NOMO-1 treated with dmso at 0.1 percent for 144 hours (cell line): ENCODE measurements at regions not wholly inside any gene's neighbourhood (a gene's known extent, or its start where the extent isn't known, plus 50 kb on each side); places are given as distances from the start of the nearest gene placed in this dataset.

ENCODE experiments used
- DNase-seq: peaks from one replicate; lab custom pipeline; 2025; ENCODE audit not compliant: unreplicated experiment; lab: John Stamatoyannopoulos, UW

GRCh38 chr3:98968824-98969223, 67.3 kb upstream of the DCBLD2 start:
- DNase-seq = no peak

- DNase-seq = no peak
These were observed 66.9 kb upstream of the DCBLD2 start for GRCh38 chr3:98968347-98968746.

- no peak for DNase-seq
These were observed 66.3 kb upstream of the DCBLD2 start for GRCh38 chr3:98967758-98968157.

DNA sequence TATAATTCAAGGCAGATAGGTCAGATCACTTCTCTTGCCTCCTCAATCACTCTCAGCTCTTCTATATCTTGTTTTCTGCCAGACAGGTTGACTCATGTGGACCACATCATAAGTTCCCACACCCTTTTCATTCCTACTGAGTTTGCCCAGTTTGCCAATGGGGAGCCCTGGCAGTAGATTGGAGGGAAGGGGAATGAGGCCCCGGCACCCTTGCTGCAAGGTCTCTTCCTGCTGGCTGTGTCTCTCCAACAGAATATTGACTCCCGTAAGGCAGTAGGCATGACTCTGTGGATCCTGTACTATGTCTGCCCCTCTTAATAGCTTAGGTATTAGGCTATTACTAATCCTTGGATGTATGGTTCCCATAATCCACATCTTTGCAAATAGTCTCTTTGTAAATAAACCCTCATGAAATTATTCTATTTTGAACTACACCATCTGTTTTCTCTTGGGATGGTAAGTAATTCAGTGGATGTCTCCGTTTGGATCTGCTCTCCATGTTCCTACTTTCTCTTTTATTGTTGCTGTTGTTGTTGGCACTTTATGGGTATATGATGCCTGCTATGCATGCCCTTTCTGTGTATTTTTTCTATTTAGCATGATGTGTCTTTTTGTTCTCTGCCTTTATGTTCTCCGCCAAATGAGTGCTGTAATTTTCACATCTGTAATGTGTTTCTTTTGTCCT, 65.5 kb upstream of the DCBLD2 start:
- DNase-seq = no peak

DNA sequence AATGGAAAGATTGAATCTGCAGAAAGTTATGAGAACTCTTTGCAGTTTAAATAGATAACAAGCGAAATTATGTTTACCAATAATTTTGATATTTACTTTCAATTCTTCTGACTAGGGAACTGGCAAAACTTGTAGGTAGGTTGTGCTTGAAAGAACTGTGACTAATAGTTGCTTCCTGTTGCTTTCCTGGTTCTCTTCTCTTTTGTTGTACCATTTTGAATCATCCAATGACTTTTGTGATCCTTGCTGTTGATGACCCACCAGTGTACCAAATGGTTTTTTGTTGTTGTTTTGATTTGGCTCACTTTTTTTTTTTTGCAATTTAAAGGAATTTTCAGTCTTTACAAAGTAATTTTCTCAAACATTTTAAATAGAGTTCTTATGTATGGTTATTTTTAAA, 64.9 kb upstream of the DCBLD2 start:
- no peak for DNase-seq

GRCh38 chr3:98964784-98965183, 63.3 kb upstream of the DCBLD2 start:
- no peak for DNase-seq

DNA sequence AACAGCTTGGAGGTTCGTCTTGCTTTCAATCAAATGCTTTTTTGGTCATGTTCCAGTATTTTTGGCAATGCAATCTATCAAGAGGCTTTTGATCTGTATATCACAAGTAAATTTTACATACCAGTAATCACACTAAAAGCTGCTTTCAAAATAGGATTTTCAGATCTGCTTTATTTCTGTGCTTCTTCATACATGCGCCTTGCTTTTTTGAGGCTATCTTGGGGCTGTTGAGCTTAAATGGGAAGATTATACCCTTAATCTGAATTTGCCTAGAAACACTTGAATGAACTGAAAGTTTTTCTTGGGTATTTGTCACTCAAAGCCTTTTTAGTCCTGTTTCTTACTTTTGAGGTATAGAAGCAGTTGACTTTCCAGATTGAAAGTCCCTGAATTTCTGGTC, 62.1 kb upstream of the DCBLD2 start:
- DNase-seq = no peak

DNA sequence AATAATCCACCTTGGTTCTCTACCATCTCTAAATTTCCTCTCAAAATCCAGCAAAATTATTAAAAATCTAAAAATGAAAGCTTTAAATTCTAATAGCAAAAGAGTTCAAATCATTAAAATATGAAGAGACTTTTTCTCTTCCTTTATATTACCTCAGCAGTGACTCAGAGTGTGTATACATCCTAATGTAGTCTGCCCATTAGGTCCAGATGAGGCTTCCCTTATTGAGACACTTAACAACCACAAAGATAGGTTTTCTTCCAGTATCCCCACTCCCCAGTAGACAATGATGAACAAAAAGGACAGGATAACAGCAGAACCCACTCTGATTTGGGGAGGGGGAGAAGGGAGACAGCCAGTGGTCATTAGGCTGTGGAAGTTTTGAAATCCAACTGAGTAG, 61.5 kb upstream of the DCBLD2 start:
- no peak for DNase-seq

GRCh38 chr3:98962189-98962930, 60.9 kb upstream of the DCBLD2 start:
- DNase-seq = no peak

DNA sequence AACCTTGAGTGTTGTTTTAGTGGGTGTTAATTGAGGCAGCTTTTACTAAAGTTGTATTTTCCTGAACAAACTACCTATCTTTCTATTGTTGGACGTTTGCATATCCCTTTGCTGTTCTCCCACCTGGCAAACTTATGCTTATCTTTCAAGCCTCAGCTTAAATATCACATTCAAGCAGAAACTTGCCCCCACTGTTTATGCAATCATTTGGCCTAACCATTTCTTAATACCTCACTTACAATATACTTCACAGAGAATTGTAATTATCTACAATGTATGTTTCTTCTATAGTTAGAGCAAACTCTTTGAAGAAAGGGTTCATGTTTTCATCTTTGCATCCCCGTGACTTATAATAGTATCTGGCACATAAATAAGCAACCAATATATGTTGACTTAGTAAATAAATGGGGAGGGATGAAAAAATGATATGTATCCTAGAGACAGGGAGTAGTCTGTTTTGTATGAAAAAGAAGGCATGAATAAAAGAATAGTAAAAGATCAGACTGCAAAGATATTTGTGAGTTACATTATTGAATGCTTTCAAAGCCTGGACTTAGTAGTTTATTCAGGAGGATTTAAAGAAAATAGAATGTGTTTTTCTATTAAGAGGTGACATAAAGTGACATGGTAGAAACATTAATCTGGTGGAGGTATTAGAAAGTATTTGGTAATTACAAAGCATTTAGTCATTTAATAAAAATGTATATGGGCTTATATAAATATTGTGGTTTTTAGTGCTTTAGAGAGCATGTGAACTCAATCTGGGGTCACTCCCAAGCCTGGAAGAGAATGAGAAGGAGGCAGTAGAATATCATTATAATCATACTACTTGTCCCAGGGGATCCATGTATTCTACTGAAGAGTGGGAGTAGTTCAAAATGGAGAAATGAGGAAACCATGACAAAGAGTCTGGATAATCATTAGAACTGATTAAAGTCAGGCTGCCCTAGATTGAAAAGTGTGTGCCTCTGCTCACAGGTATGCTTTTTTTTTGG, 60.0 kb upstream of the DCBLD2 start:
- DNase-seq = no peak

GRCh38 chr3:98957681-98958080, 56.2 kb upstream of the DCBLD2 start:
- no peak for DNase-seq

DNA sequence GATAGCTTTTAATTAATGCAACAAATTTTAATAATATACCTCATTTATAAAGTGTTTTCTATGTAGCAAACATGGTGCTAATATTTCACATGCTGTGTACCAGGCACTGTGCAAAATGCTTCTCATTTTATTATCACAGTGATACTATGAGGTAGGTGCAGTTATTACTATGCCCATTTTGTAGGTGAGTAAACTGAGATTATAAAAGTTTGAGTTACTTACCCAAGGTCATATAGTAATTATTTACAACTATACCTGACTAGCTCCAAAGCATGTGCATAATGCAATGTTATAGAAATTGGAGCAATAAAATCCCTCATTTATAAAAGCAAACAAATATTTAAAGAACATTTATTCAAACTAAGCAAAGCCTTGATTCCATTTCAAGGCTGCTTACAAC, 54.5 kb upstream of the DCBLD2 start:
- DNase-seq = no peak

GRCh38 chr3:98954791-98955604, 53.5 kb upstream of the DCBLD2 start:
- no peak for DNase-seq

GRCh38 chr3:98954242-98954641, 52.7 kb upstream of the DCBLD2 start:
- DNase-seq = no peak

GRCh38 chr3:98952404-98952803, 50.9 kb upstream of the DCBLD2 start:
- DNase-seq = no peak
